ENCODE measurements at regions not wholly inside any gene's neighbourhood (a gene's known extent, or its start where the extent isn't known, plus 50 kb on each side); places are given as distances from the start of the nearest gene placed in this dataset.

- DNase-seq (ENCODE audit: low spot score) = no peak
- in situ Hi-C loops (cut with MboI; ENCODE audit: low sequenced_read_pairs, unreplicated experiment) = no loop called here
- TF ChIP-seq, protein P1, sequence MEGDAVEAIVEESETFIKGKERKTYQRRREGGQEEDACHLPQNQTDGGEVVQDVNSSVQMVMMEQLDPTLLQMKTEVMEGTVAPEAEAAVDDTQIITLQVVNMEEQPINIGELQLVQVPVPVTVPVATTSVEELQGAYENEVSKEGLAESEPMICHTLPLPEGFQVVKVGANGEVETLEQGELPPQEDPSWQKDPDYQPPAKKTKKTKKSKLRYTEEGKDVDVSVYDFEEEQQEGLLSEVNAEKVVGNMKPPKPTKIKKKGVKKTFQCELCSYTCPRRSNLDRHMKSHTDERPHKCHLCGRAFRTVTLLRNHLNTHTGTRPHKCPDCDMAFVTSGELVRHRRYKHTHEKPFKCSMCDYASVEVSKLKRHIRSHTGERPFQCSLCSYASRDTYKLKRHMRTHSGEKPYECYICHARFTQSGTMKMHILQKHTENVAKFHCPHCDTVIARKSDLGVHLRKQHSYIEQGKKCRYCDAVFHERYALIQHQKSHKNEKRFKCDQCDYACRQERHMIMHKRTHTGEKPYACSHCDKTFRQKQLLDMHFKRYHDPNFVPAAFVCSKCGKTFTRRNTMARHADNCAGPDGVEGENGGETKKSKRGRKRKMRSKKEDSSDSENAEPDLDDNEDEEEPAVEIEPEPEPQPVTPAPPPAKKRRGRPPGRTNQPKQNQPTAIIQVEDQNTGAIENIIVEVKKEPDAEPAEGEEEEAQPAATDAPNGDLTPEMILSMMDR (IDR thresholded peaks at IDR 0.05; ENCODE audit: borderline replicate concordance, control extremely low read depth, extremely low read depth, insufficient read depth, missing control alignments) = no peak
Measured at GRCh38 chr13:104553186-104553585, 1487.0 kb upstream of the SLC10A2 start.

- in situ Hi-C loops (cut with MboI; ENCODE audit: low sequenced_read_pairs, unreplicated experiment) = no loop called here
- no peak for DNase-seq (ENCODE audit: low spot score)
- TF ChIP-seq, protein P1 (IDR thresholded peaks at IDR 0.05; ENCODE audit: borderline replicate concordance, control extremely low read depth, extremely low read depth, insufficient read depth, missing control alignments) = no peak
Measured at GRCh38 chr13:104534847-104535246, 1468.6 kb upstream of the SLC10A2 start.

- TF ChIP-seq, protein P1 (IDR thresholded peaks at IDR 0.05; ENCODE audit: borderline replicate concordance, control extremely low read depth, extremely low read depth, insufficient read depth, missing control alignments) = no peak
- no peak for DNase-seq (ENCODE audit: low spot score)
- in situ Hi-C loops (cut with MboI; ENCODE audit: low sequenced_read_pairs, unreplicated experiment) = no loop called here
Measured at GRCh38 chr13:104532132-104532531, 1465.9 kb upstream of the SLC10A2 start.

DNA sequence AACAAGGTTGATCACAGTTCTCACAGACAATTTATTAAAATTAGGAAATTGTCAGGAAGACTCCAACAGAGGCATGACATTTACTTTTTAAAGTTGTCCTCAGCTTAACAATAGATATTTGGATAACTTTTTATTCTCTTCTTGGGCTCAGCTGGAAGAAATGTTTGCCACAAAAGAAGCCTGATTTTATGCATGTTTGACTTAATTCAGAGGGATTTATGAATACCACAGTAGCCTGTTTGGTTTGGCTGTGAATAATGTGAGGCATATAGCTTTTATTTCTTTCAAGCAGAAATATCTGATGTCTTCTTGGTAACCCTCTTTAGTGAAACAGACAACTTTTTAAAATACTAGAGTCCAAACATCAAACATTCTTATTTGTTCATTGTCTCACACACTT, 1464.5 kb upstream of the SLC10A2 start:
- in situ Hi-C loops (cut with MboI; ENCODE audit: low sequenced_read_pairs, unreplicated experiment) = no loop called here
- TF ChIP-seq, protein P1 (IDR thresholded peaks at IDR 0.05; ENCODE audit: borderline replicate concordance, control extremely low read depth, extremely low read depth, insufficient read depth, missing control alignments) = no peak
- no peak for DNase-seq (ENCODE audit: low spot score)

DNA sequence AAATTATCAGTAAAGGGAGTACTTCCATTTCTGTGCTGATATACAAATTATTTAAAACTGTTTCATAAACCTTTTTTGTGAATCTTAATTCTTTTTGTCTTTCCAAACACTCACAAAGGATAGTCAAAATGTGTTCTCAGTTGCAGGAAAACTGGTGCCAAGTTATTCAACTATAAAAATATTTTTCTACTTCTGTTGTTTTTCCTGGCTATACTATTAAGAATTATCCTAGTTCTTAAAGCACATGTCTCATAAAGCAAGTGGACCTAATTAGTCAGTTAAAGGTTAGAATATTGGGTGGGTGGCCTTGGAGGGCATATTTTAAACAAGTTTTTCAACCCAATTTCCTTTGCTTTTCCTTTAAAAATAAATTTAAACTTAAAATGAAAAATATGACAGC, 1460.3 kb upstream of the SLC10A2 start:
- DNase-seq (ENCODE audit: low spot score) = no peak
- in situ Hi-C loops (cut with MboI; ENCODE audit: low sequenced_read_pairs, unreplicated experiment) = no loop called here
- TF ChIP-seq, protein P1 (IDR thresholded peaks at IDR 0.05; ENCODE audit: borderline replicate concordance, control extremely low read depth, extremely low read depth, insufficient read depth, missing control alignments) = no peak

DNA sequence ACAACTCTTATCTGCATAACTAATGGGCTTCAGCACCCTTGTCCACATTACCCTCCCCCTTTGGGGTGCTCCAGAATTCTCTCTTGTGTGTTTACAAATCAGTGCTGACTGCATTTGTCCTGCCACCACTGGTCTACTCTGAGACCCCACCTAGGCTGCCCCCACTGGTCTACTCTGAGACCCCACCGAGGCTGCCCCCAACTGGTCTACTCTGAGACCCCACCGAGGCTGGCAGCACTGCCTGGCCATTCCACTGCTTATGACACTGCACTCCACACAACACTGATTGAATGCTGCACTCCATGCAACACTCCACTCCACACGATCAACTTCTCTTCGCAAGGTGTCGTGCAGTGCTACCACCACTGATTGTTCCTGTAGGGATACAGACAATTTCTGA, 1459.2 kb upstream of the SLC10A2 start:
- in situ Hi-C loops (cut with MboI; ENCODE audit: low sequenced_read_pairs, unreplicated experiment) = no loop called here
- TF ChIP-seq, protein P1 (IDR thresholded peaks at IDR 0.05; ENCODE audit: borderline replicate concordance, control extremely low read depth, extremely low read depth, insufficient read depth, missing control alignments) = no peak
- no peak for DNase-seq (ENCODE audit: low spot score)

Data from GM13976 (cell line).